Right lobe of liver (tissue), 6 donors: ENCODE measurements at regions not wholly inside any gene's neighbourhood (a gene's known extent, or its start where the extent isn't known, plus 50 kb on each side); places are given as distances from the start of the nearest gene placed in this dataset.

Experiments used
- ATAC-seq, 4 donors: fragments of 200-7000 bp; cut with Tn5 transposase; one replicate each; pipeline ENCODE4 v1.9.1; 2020; ENCODE audit warnings: mild to moderate bottlenecking in 4 of 4, moderate library complexity in 4 of 4
- DNase-seq, 3 donors: peaks; one replicate each; pipeline ENCODE4 v3.0.0-alpha.2; 2020
- H3K27ac ChIP-seq, 3 donors: fragments of 200-600 bp; one replicate each; pipeline ENCODE4 v1.8.0; 2022
- H3K27me3 ChIP-seq, 2 donors: fragments of 200-600 bp; one replicate each; pipeline ENCODE4 v1.8.0; 2022
- H3K36me3 ChIP-seq, 4 donors: fragments of 200-600 bp; sonication (generic) in 1 of 4; one replicate each; pipeline versions ENCODE4 v1.5.1 to v1.8.0; 2017 to 2022; ENCODE audit warnings: control low read depth in 1 of 4
- H3K4me1 ChIP-seq, 4 donors: fragments of 200-600 bp; sonication (generic) in 1 of 4; one replicate each; pipeline versions ENCODE4 v1.5.1 to v1.8.0; 2017 to 2022; ENCODE audit warnings: control low read depth in 1 of 4
- H3K4me3 ChIP-seq, 3 donors: fragments of 200-600 bp; one replicate each; pipeline ENCODE4 v1.8.0; 2022
- H3K9me3 ChIP-seq, 4 donors: fragments of 200-600 bp; sonication (generic) in 1 of 4; one replicate each; pipeline versions ENCODE4 v1.5.1 to v1.8.0; 2017 to 2022; ENCODE audit warnings: control low read depth in 1 of 4
- CTCF ChIP-seq, 4 donors: fragments of 200-600 bp in 3 of 4; fragments of 450-650 bp in 1 of 4; IDR thresholded peaks; one replicate each; pipeline versions ENCODE4 v1.5.1 to v1.8.0; 2016 to 2022; ENCODE audit warnings: antibody characterized with exemption in 4 of 4, mild to moderate bottlenecking in 2 of 4
- POLR2A ChIP-seq: fragments of 450-650 bp; IDR thresholded peaks from one replicate; pipeline ENCODE4 v1.6.1; 2017; ENCODE audit warnings: antibody characterized with exemption, mild to moderate bottlenecking
- WGBS: methylation state at CpG from one replicate; pipeline ENCODE4 v1.1.6; 2018; ENCODE audit warnings: low coverage, low lambda C conversion rate; ENCODE audit not compliant: insufficient coverage; ENCODE audit errors: missing lambda C conversion rate; 5-methylcytosine and 5-hydroxymethylcytosine counted together
- intact Hi-C, 2 donors: fragments of 100-400 bp; cut with DNase I; formaldehyde crosslinking; loops; one replicate each; pipeline versions ENCODE4 v1.11.2 to v1.14.1; 2022
- donor health status: DM: no; HTN: yes; CAD: no.
- donor health status: DM: no; HTN: no; CAD: no.
- donor health status: DM: no; HTN: no; CAD: no.
- donor health status: DM: no; HTN: yes; CAD: no.
- donor health status: DM: no; HTN: yes; CAD: no.

GRCh38 chr16:18055411-18055916 lies 281.1 kb downstream of the NPIPA8 start:
- intact Hi-C loops, result no loop called here
- no peak overlapping the region for H3K4me3 ChIP-seq
- H3K36me3 ChIP-seq, result no peaks in the 10 kb centered on the region
- H3K9me3 ChIP-seq, result no peaks in the 10 kb centered on the region
- no peaks in the 10 kb centered on the region for H3K4me1 ChIP-seq
- TF ChIP-seq CTCF (IDR thresholded peaks at IDR 0.05) (no peak), POLR2A (no peak)
- no peak overlapping the region for H3K27ac ChIP-seq
- no peak for ATAC-seq
- no peaks in the 10 kb centered on the region for H3K27me3 ChIP-seq
- WGBS, result 49% methylated on average over 4 of the region's 4 CpGs
- no peak for DNase-seq

- H3K27ac ChIP-seq, result no peak overlapping the region
- H3K4me3 ChIP-seq, result no peak overlapping the region
- no peaks in the 10 kb centered on the region for H3K36me3 ChIP-seq
- ATAC-seq (no peak), DNase-seq (no peak)
- intact Hi-C loops, result no loop called here
- no peaks in the 10 kb centered on the region for H3K27me3 ChIP-seq
- no peaks in the 10 kb centered on the region for H3K9me3 ChIP-seq
- 75% methylated on average over 6 of the region's 6 CpGs for WGBS
- TF ChIP-seq POLR2A (no peak), CTCF (IDR thresholded peaks at IDR 0.05) (no peak)
- H3K4me1 ChIP-seq, result no peaks in the 10 kb centered on the region
Observed at GRCh38 chr16:18050777-18051176, 285.8 kb downstream of the NPIPA8 start.

- Histone ChIP-seq H3K36me3 (no peaks in the 10 kb centered on the region), H3K9me3 (no peaks in the 10 kb centered on the region), H3K27ac (no peak overlapping the region), H3K4me3 (no peak overlapping the region), H3K4me1 (no peaks in the 10 kb centered on the region), H3K27me3 (no peaks in the 10 kb centered on the region)
- intact Hi-C loops, result no loop called here
- ATAC-seq, result no peak
- no peak for DNase-seq
- WGBS, result 69% methylated on average over 5 of the region's 7 CpGs
- TF ChIP-seq POLR2A, result no peak
- no peak for TF ChIP-seq CTCF (IDR thresholded peaks at IDR 0.05)
Observed at GRCh38 chr16:18050234-18050633, 286.3 kb downstream of the NPIPA8 start.

- intact Hi-C loops, result no loop called here
- TF ChIP-seq CTCF (IDR thresholded peaks at IDR 0.05) (no peak), POLR2A (no peak)
- WGBS, result 72% methylated on average over 5 of the region's 6 CpGs
- no peak for DNase-seq
- Histone ChIP-seq H3K36me3 (no peaks in the 10 kb centered on the region), H3K9me3 (no peaks in the 10 kb centered on the region), H3K27me3 (no peaks in the 10 kb centered on the region), H3K4me3 (no peak overlapping the region), H3K4me1 (no peaks in the 10 kb centered on the region), H3K27ac (no peak overlapping the region)
- no peak for ATAC-seq
Observed at GRCh38 chr16:18049547-18050133, 286.9 kb downstream of the NPIPA8 start.
